ENCODE measurements at regions not wholly inside any gene's neighbourhood (a gene's known extent, or its start where the extent isn't known, plus 50 kb on each side); places are given as distances from the start of the nearest gene placed in this dataset.
A peak's percentile ranks its signal among the peaks of the same experiment; 100 is the strongest.

GRCh38 chr11:80562523-80563125, 1121.8 kb upstream of the TENM4 start:
- FAIRE-seq, result no peak

More at GRCh38 chr11:80562523-80563125, 1121.8 kb upstream of the TENM4 start:
- Histone ChIP-seq H2BK20ac (ENCODE audit: low read length) (no peak overlapping the region), H4K8ac (ENCODE audit: extremely low read depth, insufficient read depth, low read length) (no peak overlapping the region), H2AFZ (ENCODE audit: low read length) (no peak overlapping the region), H2BK120ac (replicated peaks; ENCODE audit: low read depth, low read length) (no peak overlapping the region), H3K23ac (ENCODE audit: insufficient read length) (no peak overlapping the region), H3K79me2 (ENCODE audit: control insufficient read depth in 1 of 2, insufficient read depth in 2 of 2, low read length in 2 of 2) (no peaks in the 10 kb centered on the region), H3K18ac (ENCODE audit: extremely low read depth, low read length) (no peak overlapping the region), H4K91ac (replicated peaks; ENCODE audit: insufficient read length, low read length) (no peak overlapping the region), H3K9ac (replicated peaks in 1 of 4; ENCODE audit: extremely low read depth in 1 of 4, low read depth in 3 of 4, low read length in 3 of 4) (no peak overlapping the region), H3K4me1 (replicated peaks in 1 of 4; ENCODE audit: control insufficient read depth in 3 of 4, insufficient read depth in 4 of 4, low read length in 3 of 4) (no peaks in the 10 kb centered on the region), H3K9me3 (ENCODE audit: insufficient read depth in 2 of 2, low read depth in 1 of 2, low read length in 1 of 2) (no peaks in the 10 kb centered on the region), H3K56ac (replicated peaks; ENCODE audit: insufficient read length, low read depth, low read length) (no peak overlapping the region), H3K4me3 (ENCODE audit: extremely low read depth in 1 of 4, insufficient read depth in 2 of 4, low read depth in 3 of 4, low read length in 4 of 4) (no peak overlapping the region), H3K79me1 (ENCODE audit: low read depth, low read length) (no peaks in the 10 kb centered on the region), H2AK5ac (ENCODE audit: low read depth, low read length) (no peak overlapping the region), H3K27ac (ENCODE audit: low read depth, low read length) (no peak overlapping the region), H3K23me2 (ENCODE audit: low read depth, low read length) (no peaks in the 10 kb centered on the region), H3K36me3 (ENCODE audit: control insufficient read depth in 2 of 4, insufficient read depth in 4 of 4, low read length in 3 of 4) (no peaks in the 10 kb centered on the region), H2BK12ac (ENCODE audit: low read depth, low read length) (no peak overlapping the region), H3K14ac (ENCODE audit: insufficient read length) (no peak overlapping the region), H3K27me3 (replicated peaks in 1 of 4; ENCODE audit: control insufficient read depth in 3 of 4, extremely low read depth in 1 of 4, insufficient read depth in 3 of 4, low read length in 3 of 4) (no peaks in the 10 kb centered on the region), H4K5ac (ENCODE audit: insufficient read length, low read depth, low read length) (no peak overlapping the region), H3K4me2 (ENCODE audit: insufficient read depth in 1 of 2, low read depth in 2 of 2, low read length in 2 of 2) (no peak overlapping the region), H2BK15ac (ENCODE audit: low read length) (no peak overlapping the region), H2BK5ac (ENCODE audit: low read depth, low read length) (no peak overlapping the region), H4K20me1 (replicated peaks in 1 of 2; ENCODE audit: control insufficient read depth in 1 of 2, insufficient read depth in 2 of 2, low read length in 2 of 2) (no peaks in the 10 kb centered on the region), H3K4ac (replicated peaks; ENCODE audit: insufficient read length, low read depth, low read length) (no peak overlapping the region)
- no peak for DNase-seq (ENCODE audit: low read depth in 1 of 2, low spot score in 2 of 2)
- POLR2A ChIA-PET (ENCODE audit: partially characterized antibody), result no interaction called here
- no peak for TF ChIP-seq TCF12 (IDR thresholded peaks at IDR 0.05; ENCODE audit: low read depth, low read length)
- no peak for TF ChIP-seq ATF2 (IDR thresholded peaks at IDR 0.05; ENCODE audit: low read length)
- peak; percentile 51; the same call in 1 of the 2 replicates for TF ChIP-seq TEAD4 (IDR thresholded peaks at IDR 0.05; ENCODE audit: low read depth, low read length)
- TF ChIP-seq HDAC6 (IDR thresholded peaks at IDR 0.05; ENCODE audit: low read depth, low read length), result no peak
- no peak for TF ChIP-seq ZNF274 (IDR thresholded peaks at IDR 0.05; ENCODE audit: borderline replicate concordance, extremely low read depth, low read length)
- TF ChIP-seq TAF7 (optimal IDR thresholded peaks at IDR 0.05; ENCODE audit: borderline replicate concordance, low read depth, low read length), result no peak
- TF ChIP-seq KDM4A (IDR thresholded peaks at IDR 0.05; ENCODE audit: low read depth, low read length, severe bottlenecking), result no peak
- TF ChIP-seq TAF1 (IDR thresholded peaks at IDR 0.05; ENCODE audit: low read depth, low read length), result no peak
- 82% methylated on average over 4 of the region's 4 CpGs; no CpG with 5 or more reads in 1 of the 2 experiments for WGBS, 2 experiments (ENCODE audit: extremely low coverage in 1 of 2, insufficient coverage in 1 of 2, insufficient read length in 1 of 2, insufficient replicate concordance in 2 of 2, low coverage in 1 of 2, low lambda C conversion rate in 2 of 2, missing lambda C conversion rate in 1 of 2)
- CTCF ChIA-PET (ENCODE audit: partially characterized antibody), result no interaction called here

Measured in H1 (cell line).